HG02610 (cell line): ENCODE measurements at regions not wholly inside any gene's neighbourhood (a gene's known extent, or its start where the extent isn't known, plus 50 kb on each side); places are given as distances from the start of the nearest gene placed in this dataset.
"Not testable (repeated sequence)": the region's sequence is repeated elsewhere in the genome, so short reads cannot be mapped to it uniquely, and the experiment has no call there.

ENCODE experiments used
- ATAC-seq: cut with Tn5 transposase; IDR thresholded peaks from one replicate; pipeline ENCODE4 v1.9.1; 2021; ENCODE audit warnings: mild to moderate bottlenecking, moderate library complexity; ENCODE audit not compliant: unreplicated experiment

DNA sequence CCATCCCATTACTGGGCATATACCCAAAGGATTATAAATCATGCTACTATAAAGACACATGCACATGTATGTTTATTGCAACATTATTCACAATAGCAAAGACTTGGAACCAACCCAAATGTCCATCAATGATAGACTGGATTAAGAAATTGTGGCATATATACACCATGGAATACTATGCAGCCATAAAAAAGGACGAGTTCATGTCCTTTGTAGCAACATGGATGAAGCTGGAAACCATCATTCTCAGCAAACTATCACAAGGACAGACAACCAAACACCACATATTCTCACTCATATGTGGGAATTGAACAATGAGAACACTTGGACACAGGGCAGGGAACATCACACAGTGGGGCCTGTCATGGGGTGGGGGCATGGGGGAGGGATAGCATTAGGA is 181.5 kb upstream of the SPRY2 start:
- not testable (repeated sequence) for ATAC-seq

DNA sequence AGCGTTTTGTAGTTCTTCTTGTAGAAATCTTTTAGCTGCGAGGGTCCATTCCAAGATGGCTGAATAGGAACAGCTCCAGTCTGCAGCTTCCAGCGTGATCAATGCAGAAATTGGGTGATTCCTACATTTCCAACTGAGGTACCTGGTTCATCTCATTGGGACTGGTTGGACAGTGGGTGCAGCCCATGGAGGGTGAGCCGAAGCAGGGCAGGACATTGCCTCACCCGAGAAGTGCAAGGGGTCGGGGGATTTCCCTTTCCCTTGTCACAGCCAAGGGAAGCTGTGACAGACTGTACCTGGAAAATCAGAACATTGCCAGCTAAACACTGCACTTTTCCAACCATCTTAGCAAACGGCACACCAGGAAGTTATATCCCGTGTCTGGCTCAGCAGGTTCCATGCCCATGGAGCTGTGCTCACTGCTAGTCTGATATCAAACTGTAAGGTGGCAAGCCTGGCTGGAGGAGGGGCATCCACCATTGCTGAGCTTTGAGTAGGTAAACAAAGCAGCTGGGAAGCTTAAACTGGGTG is 176.0 kb upstream of the SPRY2 start:
- no peak for ATAC-seq

DNA sequence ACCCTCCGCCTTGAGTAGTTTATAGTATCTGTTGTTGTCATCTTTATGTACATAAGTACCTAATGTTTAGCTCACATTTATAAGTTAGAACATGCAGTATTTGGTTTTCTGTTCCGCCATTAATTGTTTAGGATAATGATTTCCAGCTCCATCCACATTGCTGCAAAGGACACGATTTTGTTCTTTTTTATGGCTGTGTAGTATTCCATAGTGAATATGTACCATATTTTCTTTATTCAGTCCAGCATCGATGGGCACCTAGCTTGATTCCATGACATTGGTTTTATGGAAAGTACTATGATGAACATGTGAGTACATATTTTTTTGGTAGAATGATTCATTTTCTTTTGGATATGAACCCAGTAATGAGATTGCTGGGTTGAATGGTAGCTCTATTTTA is 174.4 kb upstream of the SPRY2 start:
- ATAC-seq: no peak

DNA sequence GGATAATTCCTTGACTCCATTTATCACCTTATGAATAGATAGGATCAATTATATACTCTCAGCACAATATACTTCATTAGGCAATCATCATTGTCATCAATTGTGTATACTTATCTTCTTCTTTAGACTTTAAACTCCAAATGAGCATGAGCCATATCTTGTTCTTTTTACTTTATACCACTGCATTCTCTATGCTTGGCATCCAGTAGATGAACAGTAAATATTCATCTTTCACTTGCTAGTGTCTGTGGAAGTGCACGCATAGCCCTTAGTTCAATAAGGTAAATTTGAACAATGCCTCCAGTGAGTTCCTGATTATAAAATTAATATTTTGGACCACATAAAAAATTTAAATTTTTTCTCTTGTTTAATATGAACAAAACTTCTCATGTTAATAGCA is 172.3 kb upstream of the SPRY2 start:
- ATAC-seq: no peak

DNA sequence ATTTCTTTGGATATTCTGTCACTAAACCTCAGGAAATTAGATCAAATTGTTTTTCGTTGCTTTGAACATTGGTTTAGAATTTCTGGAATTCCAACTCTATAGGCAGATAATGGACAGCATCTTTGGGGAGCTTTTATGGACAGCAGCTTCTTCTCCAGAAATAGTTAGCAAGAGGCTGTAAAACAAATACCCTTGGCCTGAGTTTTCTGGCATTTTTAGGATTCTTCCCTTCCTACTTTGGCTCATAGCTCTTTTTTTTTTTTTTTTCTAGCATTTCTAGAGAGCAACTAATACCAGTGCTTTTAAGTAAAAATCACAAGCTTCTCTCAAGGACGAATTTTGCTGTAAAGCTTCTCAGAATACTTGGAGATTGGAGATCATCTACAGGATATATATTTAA is 169.8 kb upstream of the SPRY2 start:
- no peak for ATAC-seq

DNA sequence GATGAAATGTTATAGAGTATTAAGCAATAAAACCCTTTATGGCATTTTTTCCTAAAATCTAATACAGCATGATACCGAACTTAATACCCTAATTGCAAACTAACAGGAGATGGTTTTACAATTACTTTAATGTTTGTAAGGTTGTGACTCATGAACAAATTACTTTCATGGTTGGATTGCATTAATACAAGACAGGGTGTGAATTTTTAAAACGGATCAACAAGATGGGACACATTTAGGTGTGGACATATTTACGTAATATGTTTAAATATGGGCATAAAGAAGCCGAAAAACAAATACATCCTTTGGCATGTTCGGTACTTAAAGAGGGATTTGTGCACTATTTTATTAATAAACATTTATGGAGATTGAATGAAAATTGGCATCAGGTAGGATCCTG is 168.3 kb upstream of the SPRY2 start:
- no peak for ATAC-seq

DNA sequence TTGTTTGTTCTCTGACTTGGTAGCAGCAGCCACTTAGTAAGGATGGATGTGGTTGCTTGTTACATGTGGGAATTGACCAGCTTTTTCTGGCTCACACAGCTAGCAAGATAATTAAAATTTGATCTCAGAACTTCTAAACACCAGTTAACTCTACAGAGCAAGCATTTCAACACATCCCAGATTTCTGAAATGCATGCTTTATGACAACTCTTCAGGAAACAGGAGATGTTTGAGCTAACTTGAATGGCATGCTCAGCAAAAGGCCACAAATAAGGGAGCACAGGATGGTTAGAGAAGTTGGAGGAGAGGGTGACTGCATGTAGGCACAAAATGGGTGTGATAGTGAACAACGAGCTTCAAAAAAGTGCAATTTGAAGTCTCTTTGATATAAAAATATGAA is 167.1 kb upstream of the SPRY2 start:
- no peak for ATAC-seq

DNA sequence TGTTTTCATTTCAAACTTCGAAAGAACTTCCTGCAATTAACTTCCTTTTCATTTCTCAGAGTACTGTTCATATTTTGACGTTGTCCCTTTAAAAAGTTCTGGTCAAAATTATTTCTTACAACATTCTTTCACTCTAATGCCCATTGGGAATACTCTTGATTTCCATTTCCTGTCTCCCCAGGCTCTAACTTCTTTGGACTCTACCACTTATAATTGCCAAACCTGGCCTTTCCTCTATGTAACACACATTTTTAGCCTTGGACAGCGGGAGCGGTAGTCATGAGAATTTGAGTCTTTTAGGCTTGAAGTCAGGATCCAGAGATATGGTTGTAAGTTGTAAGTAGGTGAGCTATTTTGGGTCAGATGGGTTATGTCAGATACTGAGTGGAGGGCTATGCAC is 163.5 kb upstream of the SPRY2 start:
- ATAC-seq: no peak

DNA sequence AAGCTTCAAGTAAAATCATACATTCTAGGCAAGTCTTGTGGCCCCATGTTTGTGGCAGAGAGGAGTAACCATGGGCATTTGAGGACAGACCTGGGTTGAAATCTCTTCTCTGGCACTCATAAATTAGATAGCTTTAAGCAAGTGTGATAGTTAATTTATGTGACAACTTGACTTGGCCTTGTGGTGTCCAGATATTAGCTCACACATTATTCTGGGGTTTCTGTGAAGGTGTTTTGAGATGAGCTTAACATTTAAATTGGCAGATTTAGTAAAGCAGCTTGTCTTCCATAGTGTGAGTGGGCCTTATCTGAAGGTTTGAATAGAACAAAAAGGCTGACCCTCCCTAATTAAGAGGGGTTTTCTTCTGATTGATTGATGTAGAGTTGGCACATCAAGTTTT is 161.4 kb upstream of the SPRY2 start:
- no peak for ATAC-seq

DNA sequence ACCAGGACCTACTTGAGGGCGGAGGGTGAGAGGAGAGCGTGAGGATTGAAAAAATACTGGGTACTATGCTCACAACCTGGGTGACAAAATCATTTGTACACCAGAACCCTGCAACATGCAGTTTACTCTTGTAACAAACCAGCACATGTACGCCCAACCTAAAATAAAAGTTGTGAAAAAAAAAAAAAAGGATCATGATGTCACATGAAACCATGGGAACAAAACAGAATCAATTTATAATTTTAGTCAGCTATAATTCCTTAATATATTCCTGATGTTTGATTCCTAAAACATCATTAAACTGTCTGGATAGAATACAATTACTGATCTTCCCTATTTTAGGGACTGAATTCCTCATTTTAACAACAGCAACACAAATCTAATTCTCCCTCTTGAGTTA is 160.6 kb upstream of the SPRY2 start:
- ATAC-seq: no peak

DNA sequence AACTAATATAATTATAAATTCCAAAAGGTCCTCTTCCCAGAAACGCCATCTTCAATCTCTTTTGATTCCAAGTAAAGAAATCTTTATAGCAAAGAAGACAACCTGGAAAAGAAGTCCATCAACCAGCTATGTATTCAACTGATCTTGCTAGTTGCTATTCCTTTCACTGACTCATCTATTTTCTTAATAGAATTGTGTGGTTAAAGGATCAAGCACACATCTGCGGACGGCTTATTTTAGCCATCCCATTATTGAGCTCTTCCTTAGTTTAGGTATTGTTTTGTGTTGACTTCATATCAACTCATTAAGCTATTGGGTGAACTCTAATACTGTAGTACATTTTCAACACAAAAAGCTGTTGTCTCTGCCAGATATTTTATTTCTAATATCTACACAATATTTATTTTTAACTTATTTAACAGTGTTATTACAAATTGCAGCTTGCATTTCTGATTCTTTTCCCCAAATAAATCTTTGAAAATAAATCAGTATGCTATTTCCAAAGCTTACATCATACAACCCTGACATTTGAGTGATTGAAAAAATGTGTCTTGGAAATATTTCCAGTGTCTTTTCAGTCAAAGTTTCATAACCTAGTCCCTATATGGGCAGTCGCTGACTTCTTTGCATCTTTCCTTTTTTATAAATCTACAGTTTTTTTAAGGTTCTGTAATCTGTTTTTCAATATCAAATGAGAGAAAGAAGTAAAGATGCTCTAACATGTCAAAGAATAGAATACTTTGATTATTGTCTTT is 158.8 kb upstream of the SPRY2 start:
- no peak for ATAC-seq

DNA sequence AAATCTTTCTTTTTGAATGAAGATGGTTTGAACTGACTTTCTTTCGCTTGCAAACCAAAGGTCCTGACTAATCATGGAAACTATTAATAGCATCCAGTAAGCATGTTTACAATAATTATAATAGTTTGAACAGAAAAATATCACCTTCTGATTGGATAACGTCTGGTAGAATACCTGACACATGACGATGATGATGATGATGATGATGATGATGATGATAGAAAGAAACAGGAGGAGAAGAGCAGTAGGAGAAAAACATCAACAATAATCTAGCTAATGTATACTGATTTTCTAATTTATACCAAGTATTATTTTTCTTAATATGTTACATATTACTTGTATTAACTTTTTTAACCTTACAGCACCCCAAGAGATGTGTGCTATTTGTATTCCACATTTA is 157.5 kb upstream of the SPRY2 start:
- ATAC-seq: no peak

DNA sequence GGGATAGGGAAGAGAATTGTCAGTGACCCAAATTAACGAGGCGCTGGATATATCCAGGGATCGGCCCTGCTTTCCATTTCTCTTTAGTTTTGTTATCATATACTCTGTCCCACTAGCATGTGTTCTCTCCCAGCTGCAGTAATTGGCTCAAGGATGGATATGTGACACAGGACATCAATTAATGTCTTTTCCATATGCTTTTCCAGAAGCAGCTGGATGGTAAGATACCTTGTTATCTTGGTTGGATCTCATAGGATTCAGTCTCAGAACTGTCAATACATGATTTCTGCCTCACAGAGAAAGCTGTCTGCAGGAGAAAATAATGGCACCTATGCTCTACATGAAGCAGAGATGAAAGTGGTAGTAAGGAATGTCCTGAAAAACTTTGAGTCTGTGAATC is 157.1 kb upstream of the SPRY2 start:
- no peak for ATAC-seq

DNA sequence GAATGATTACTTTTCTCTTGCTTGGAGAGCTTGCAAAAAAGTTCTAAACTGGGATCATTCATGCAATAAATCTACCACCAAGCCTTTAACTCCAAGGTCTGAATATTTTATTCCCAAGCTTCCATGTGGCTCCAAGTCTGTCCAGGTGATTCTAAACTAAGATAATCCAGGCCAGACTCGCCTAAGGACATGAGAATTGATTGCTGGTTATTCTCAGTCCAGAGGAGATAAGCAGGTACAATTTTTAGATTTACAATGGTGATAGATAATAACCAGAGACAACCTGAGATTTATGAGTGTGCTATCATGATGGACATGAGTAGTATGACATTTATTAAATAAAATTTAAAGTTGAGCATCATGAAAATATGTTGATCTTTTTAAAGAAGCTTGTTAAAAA is 156.5 kb upstream of the SPRY2 start:
- ATAC-seq: no peak

DNA sequence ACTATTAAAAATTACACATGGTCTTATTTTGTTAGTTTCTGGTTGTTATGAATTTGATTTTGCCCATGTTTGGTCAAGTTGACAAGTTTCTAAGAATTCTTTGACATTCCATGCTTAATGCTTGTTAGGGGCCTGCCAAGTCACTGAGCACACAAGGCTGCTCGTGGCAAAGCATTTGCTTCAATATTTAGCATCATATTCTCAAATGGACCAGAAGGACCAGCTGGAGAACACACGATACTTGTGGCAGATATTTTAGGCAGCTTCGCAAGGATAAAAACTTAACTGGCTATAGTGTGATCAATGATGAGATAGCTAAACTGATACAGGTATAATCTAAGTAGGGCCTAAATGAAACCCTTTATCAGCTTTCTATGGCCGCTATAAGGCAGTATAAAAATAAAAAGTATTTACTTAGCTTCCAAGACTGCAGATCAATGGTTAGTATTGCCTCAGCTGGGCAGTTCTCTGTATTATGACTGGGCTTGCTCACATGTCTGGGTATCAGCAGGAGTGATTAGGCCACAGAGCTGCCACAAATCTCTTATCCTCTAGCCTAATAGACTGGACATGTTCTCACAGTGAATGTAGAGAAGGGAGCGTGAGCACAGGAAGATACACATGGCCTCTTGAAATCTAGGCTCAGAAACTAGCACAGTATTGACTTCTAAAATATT is 155.9 kb upstream of the SPRY2 start:
- no peak for ATAC-seq

DNA sequence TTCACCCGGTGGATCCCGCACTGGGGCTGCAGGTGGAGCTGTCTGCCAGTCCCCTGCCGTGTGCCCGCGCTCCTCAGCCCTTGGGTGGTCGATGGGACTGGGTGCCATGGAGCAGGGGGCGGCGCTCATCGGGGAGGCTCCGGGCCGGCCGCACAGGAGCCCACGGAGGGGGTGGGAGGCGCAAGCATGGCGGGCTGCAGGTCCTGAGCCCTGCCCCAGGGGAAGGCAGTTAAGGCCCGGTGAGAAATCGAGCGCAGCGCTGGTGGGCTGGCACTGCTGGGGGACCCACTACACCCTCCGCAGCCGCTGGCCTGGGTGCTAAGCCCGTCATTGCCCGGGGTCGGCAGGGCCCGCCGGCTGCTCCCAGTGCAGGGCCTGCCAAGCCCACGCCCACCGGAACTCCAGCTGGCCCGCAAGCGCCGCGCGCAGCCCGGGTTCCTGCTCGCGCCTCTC is 149.6 kb upstream of the SPRY2 start:
- not testable (repeated sequence) for ATAC-seq

DNA sequence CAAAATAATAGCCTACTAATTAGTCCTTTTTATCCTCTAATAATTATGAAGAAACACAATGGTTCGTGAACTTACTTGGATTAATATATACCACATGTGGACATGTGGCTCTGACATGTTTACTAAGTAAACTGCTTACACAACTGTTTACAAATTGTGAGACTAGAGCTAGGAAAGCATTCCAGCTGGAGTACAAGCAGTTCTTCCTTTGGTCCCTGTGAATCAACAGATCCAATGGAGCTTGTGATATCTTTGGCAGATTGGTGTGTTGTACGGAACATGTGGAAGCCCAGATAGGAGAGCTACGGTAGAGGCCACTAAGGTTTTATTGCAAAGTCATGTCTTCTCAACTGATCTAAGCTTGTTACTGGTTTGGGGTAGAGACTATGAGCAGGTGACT is 145.5 kb upstream of the SPRY2 start:
- ATAC-seq: no peak

DNA sequence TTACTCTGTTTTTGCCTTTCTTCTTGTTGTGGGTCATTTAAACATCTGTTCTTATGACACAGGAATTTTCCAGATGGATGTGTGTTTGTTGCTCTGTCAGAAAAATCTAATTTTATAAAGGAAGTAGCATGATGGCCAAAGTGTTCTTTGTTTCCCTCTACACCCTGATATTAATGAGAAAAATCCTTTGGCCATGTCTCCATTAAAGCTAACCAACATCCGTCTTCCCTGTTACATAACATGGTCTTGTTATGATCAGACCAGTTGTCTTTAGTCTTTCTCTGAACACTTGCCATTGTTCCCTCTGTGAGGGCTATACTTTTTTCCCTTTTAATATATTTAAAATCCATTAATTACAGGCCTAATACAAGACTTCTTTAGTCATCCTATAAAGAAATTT is 142.2 kb upstream of the SPRY2 start:
- ATAC-seq: no peak

DNA sequence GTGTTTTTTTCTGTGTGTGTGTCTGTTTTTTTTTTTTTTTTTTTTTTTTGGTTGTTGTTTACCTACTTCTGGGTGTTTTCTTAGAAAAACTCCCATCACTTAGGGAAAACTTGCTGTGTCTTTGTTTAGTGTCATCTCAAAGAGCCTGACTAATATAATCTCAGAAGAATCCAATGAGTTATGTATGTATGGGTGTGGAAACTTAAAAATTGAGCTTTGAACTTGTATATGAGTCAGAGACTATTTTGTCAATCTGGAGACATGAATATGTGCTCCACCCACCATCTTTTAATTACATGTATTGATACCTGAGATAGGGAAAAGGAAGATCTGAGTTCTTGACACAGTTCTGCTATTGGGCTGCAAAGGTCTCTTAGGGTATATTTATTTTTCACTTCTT is 140.7 kb upstream of the SPRY2 start:
- ATAC-seq: no peak

DNA sequence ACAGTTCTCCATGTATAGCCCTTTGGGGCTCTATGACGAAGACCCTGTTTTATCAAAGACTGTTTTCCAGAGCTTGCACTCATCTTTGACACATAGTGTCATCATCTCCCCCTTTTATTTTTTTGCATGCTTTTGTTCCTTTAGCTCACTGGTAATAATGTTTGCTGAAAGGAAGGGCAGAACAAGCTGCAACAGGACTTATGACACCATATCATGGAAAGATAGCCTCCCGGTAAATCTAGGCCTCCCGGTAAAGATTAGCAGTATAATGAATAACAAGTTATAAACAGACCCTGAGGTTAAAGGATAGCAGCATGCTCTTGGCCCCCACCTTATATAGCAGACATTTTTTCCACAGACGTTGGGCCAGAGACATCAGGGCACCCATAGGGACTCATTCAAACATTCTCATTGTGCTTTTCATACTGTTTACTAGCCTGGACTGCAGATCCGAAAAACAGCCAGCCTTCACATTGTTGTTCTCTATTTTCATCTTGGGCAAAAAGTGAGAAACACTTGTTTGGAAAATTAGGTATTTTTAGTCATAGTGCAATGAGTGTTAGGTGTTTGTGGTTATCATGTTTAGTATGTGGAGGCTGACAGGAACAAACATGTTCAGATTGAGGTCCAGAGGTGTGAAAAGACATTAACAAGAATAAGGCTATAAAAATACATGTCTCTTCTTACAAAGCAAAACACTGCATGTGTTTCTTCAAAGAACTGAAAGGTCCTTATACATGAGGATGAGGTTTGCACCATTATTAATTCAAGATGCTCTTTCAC is 136.9 kb upstream of the SPRY2 start:
- ATAC-seq: peak; percentile 68

DNA sequence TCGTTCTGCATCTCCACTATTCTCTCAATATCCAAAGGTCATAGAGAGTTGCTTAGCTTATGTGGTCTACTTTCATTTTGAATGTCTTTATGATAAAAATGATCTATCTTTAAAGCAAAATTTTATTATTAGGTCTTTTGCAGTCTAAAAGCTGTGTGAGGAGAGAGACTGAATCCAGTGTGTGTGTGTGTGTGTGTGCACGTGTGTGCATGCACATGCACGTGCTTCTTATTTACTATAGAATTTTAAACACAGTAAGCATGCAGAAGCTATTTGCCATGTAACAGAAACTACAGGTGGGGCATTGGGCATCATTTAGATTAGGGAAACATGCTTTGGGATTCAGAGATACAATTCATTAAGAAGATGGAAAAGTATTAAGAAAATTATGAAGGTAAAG is 136.0 kb upstream of the SPRY2 start:
- ATAC-seq: no peak

DNA sequence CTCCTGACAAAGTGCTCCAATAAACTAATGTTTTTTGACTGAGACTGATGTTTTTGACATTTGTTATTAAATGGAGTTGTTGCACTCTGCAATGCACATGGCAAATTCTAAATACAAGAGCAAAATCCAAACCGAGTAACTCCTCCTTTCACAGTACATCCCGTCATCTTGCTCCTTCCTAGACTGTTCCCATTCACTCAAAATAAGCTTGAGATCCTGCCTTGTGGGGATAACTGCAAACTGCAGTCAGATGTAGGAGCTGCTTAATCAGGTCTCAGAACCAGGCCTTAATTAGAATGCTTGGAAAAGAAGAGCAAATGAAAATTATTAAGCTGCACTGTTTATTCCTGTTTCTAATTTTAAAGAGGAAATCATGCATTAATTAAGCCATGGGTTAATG is 134.8 kb upstream of the SPRY2 start:
- ATAC-seq: no peak
